ENCODE measurements at regions not wholly inside any gene's neighbourhood (a gene's known extent, or its start where the extent isn't known, plus 50 kb on each side); places are given as distances from the start of the nearest gene placed in this dataset.
"Not testable (repeated sequence)": the region's sequence is repeated elsewhere in the genome, so short reads cannot be mapped to it uniquely, and the experiment has no call there.

GRCh38 chr3:195960971-195961775, 52.8 kb upstream of the TNK2 start:
- not testable (repeated sequence) for TF ChIP-seq CTCF (IDR thresholded peaks at IDR 0.05); ZFX (IDR thresholded peaks at IDR 0.05; ENCODE audit: borderline replicate concordance)
